SKM-1 treated with dmso at 0.1 percent for 144 hours (cell line): ENCODE measurements at regions not wholly inside any gene's neighbourhood (a gene's known extent, or its start where the extent isn't known, plus 50 kb on each side); places are given as distances from the start of the nearest gene placed in this dataset.

ENCODE experiments used
- DNase-seq: peaks from one replicate; lab custom pipeline; 2025; ENCODE audit not compliant: unreplicated experiment; lab: John Stamatoyannopoulos, UW

DNA sequence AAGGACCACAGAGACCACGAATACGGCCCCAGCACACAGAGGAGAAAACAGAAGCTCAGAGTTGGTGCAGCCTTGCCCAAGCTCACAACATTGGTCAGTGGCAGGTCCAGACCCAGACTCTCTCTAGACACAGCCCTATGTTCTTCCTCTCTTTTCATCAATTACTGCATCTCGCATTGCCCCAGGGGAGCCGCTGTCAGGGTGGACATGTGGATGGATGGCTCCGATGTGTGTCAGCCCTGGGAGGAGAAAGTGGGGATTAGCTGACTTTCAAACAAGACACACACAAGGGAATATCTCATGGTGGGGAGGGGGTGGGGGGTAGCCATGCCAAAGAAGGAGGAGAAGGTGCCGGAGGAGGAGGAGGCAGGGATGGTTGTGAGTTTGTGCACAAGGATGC is 556.8 kb downstream of the NPHP4 start:
- no peak for DNase-seq

DNA sequence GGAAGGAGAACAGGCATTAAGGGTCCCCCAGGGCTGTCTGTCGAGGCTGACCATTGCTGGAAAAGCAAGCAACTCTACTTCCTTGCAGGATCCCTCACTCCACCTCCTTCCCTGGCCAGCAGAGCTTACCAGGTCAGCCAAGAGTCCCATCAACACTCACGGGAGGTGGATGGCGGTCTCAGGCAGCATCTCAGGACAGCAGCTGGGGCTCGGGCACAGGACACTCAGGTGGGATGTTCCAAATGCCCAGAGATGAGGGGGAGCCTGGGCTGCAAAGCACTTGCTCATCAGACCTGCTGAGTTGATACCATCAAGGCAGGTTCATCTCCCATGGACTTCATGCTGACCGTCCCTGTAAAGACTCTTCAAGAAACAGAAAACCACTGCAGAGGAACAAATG is 559.8 kb downstream of the NPHP4 start:
- no peak for DNase-seq

DNA sequence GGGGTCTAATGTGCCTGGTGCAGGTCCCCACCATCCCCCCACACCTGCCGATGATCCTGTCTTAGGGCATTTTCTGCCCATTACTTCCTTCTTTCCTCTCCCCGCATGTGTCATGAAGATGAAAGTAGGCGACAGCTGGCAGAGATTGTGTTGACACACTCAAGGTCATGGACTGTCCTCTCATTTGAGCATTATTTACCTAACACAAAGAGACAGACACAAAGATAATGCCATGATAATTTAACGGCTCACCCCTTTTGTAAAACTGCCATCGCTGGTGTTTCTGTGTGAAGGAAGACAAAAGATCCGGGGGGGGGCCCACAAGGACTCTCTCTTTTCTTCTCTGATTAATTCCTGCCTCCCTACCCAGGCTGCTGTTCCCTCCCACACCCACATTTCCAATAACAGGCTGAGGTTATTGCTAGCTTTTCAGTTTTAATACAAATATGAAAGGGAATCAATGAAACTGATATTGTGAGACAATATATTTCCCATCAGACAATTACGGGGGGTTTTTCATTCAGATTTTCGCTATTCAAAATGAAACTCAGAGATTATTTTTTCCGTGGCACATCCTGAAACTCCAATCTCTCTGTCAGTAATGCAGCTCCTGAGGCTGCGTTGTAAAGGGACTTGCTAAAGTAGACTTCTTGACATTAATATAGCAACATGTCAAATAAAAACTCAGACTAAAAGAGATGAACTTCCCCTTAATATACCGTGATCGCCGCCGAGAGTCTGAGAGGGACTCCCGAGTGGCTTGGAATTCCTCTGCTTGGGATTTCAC is 561.1 kb downstream of the NPHP4 start:
- DNase-seq, result no peak

DNA sequence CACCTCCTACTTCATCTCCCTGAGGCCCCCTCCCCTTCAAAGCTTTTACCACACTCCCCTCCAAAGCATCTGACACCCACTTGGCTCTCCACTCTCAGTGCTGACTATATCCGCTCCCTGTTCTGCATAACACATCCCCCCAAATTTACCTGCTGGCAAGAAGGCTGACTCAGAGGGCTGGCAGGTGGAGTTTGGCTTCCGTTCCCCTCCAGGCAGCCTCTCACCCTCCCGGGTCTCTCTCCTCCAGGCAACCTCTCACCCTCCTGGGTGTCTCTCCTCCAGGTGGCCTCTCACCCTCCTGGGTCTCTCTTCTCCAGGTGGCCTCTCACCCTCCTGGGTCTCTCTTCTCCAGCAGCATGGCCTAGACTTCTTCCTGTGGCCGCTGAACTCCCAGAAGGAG is 562.1 kb downstream of the NPHP4 start:
- no peak for DNase-seq

DNA sequence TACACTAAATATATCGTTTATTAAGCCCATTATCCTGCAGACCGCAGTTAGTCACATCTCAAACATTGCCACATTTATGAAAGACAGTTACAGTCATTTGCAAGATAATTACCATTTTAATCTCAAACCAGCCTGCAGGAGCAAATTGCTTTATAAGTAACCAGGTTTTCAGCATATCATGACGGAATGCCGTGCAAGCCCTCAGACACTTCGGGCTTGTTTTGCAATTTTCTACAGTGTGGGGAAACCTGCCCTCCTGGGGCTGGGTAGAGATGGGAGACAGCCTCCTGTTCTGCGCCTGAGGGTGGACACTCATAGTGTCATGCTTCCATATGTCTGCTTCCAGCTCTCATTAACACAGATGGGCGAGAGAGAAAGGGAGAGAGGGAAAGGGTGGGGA is 563.9 kb downstream of the NPHP4 start:
- DNase-seq, result no peak

DNA sequence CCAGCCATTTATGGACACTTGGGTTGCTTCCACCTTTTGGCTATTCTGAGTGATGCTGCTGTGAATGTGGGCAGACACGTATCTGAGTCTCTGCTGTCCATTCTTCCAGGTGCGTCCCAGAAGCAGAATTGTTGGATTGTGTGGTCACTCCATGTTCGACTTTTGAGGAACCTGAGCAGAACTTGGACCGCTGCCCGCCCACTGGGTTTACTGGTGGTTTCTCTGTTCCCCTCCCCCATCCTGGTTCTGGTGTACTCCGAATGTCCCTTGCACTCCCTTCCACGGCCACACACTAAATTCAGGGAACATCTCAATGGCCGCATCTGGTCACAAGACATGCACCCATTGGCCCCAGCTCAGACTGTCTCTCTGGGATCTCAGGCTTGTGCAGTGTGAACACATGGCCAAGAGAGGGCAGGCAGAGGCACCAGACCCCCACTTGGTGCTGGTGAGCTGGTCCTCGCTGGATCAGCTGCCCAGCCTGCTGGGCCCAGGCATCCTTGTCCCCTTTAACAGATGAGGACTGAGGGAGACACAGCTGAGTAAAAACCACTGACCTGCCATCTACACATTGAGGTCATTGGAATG is 565.1 kb downstream of the NPHP4 start:
- no peak for DNase-seq

DNA sequence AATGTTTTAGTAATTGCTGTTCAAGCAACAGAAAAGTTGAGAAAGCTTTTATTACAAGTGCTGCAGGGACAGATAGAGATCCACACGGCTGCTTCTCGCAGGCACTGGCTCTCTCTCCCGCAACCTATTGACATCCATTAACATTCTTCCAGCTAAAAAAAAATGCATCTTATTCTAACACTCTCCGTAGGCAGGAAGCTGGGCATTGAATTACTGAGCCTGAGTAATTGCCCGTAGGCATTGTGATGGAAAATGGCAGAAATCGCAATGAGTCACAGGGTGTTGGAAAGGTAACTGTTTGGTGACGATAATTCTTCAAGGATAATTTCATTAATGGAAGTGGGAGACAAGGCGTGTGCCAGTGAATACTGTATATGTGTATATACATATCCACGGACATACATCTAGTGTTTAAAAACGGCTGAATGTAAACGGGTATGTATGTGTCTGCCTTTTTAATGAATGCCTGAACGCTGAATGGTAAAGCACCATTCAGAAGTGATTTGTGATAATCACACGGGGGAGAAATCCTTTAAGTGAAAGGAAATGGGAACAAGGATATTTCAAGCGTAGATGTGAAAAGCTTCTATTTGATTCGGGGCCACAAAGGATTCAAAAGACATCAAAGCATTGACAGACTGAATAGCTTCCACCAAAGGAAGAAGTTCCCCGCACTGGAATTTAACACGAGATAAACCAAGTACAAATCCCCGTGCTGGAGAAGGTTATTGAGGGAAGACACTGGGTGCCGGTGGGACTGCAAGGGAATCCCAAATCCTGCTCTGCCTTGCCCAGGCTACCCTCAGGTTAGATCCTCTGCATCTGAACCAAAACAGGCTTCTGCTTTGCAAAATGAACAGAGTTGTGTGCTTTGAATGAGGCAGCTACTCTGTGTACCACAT is 567.2 kb downstream of the NPHP4 start:
- DNase-seq, result no peak

DNA sequence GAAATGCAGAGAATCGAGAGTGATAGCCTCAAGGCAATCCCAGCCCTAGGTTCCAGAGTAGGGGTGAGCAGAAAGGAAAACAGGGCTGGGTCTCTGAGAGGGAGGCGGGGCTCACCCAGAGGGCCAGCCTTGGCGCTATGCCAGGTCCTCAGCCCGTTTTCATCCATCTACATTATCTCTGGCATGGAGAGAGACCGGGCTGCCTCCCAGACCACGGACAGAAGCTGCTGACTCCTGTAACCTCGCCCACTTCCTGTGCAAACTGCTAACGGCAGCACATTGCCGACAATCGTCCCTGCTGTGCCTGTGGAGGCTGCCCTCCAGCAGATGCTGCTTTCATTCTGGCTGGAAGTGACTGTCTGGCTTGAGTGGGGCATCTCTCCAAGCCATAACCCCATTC is 569.1 kb downstream of the NPHP4 start:
- no peak for DNase-seq

DNA sequence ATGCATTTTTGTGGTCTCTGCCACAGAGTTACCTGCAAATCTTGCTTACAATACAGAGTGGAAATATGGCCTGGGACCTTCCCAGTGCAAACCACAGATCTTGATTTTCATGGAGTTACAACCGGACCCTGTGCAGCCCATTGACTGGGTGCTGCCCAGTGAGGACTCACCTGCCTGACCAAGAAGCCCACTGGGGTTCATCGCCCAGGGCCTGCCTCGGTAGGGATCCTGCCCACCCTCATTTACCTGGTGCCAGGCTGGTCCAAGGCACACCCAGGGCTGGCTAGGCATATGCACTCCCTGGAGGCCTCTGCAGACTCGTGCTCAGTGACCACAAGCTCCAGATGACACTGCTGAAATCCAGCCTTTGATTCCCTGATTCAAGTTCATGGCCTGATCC is 572.7 kb downstream of the NPHP4 start:
- no peak for DNase-seq

DNA sequence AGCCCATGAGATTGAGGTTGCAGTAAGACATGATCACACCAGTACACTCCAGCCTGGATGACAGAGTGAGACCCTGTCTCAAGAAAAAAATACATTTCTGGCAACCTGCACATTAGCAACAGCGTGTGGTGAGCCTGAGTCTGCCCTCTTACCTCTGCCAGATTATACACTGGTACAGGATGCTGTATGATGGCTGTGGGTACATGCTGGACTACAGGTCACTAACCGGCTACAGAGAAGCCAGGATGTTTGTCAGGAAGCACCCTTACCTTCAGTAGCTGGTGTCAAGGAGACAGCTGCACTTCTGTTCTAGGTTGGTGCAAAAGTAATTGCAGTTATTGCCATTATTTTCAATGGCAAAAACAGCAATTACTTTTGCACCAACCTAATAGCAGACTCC is 575.7 kb downstream of the NPHP4 start:
- no peak for DNase-seq

DNA sequence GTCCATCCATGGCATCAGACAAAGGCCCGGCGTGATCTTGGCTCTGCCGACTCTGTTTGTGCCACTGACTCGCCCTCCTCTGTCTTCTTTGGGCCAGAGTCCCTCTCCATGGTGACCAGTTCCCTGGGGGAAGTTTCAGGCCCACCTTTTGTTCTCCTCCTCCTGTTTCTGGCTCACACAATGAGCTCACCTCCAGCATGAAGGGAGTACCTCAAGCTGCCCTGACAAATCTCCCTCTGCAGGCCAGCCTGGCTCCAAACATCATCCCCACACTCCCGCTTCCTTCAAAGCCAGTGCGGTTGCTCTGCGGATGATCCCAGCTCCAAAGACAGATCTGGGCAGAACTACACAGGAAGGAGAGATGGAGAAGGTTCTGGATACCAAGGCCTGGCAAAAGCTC is 576.6 kb downstream of the NPHP4 start:
- DNase-seq, result no peak

DNA sequence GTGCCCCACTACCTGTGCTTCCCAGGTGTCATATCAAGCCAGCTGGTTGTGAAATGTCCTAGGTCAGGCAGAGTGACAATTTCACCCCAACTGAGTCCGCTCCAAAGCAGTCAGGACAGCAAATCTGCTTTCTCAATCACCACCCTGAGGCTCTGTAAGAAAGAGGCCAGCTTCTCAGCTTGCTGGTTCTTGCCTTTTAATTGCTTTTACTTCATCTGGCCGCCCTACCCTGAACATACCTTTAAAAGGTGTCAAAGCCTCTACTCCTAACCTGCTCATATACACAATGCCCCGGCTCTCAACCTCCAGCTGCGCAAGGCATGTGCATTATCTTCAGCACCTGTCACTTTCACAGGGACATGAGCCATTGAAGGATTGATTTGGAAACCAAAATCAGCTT is 581.6 kb downstream of the NPHP4 start:
- no peak for DNase-seq

DNA sequence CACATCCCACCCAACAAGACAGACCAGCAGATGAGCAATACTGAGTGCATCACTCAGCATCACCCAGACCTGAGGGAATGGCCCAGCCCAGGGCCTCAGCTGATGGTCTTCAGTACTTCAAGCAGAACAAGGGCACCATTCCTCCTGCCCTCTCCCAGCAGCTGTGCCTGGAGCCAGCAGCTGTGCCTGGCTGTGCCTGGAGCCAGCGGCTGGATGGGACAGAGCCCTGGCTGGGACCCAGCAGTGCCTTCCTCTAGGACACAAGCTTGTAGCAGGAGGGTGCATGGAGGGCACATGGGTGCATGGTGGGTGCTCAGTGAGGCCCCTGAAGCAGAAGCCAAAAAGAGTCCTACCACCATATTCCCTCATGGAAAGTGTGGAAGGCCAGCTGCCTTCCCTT is 583.8 kb downstream of the NPHP4 start:
- DNase-seq, result no peak

DNA sequence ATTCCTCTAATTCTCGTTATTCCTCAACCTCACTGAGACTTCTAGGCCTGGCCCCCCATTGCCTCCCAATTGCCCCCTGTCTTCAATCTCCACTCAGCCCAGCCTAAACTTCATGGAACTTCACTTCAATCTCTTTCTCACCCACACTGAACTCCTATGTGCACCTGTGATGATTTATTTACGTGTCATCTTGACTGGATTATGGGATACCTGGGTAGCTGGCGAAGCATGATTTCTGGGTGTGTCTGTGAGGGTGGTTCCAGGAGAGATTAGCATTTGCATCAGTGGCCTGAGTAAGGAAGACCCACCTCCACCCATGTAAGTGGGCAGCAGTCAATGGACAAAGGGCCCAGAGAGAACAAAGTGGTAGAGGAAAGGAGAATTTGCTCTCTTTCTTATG is 587.0 kb downstream of the NPHP4 start:
- no peak for DNase-seq

DNA sequence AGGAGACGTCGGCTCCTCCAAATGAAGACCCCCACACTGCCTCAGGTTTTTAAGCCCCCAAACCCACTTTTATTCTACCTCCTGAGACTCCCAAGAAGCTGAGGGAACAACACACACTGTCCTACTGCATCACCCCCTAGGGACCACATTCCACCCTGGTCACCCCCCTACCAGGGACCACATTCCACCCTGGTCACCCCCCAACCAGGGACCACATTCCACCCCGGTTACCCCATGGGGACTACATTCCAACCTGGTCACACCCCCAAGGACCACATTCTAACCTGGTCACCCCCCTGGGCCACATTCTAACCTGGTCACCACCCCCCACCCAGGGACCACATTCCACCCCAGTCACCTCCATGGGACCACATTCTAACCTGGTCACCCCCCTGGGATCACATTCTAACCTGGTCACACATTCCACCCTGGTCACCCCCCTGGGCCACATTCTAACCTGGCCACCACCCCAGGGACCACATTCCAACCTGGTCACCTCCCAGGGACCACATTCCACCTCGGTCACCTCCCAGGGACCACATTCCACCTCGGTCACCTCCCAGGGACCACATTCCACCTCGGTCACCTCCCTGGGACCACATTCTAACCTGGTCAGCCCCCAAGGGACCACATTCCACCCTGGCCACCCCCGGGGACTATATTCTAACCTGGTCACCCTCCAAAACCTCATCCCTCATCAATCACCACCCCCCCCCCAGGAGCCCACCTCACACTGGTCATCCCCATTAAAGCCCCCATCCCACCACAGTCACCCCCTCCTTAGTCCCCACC is 587.6 kb downstream of the NPHP4 start:
- no peak for DNase-seq

DNA sequence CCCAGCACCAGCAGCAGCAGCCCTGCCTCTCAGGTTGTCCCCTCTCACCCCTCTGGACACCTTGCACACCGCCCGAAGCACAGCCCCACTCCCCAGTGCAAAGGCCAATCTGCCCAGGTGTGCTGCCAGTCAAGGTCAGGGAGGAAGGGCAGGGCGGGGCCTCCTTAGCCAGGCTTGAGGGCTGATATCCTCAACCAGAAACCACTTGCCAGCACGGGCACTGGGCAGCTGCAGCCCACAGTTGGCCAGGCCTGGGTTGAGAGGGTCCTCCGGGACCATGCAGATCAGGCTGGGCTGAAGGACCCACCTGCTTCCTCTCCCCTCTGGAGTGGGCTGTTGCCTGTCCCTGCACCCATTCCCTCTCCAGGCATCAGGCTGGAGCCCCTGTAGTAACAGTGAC is 588.3 kb downstream of the NPHP4 start:
- DNase-seq, result no peak

DNA sequence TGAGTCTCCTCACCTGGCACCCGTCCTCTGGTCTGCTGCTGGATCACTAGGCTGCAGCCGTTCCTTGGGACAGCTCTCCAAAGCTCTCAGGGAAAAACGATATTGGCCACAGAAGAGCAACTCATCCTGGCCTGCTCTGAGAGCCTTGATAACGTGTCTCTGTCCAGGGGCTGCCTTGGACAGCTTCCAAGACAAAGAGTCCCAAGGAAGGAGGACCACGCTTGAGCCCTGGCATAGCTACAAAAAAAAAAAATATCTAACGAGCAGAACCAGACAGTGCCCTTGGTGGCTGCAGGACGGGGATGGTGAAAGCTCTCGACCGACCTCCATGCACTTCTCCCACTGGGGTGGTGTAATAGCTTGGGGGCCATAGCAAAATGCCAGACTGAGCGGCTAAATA is 589.6 kb downstream of the NPHP4 start:
- DNase-seq, result no peak

DNA sequence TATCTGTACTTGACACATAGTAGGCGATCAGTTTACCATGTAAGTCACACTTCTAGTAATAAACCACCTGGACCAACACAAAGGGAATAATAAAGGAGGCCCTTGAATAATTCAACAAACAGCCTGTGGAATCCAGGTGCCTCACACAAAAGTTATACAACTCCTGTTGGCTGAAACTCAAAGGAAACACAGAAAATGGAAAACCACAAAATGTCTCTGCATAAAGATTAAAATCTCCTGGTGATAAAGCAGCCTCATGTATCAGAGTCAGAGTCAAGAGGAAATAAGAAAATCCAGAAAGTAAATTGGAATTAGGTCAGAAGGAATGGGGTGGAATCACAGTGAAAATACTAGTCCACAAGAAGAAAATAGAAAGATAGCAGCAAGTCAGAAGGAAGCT is 592.5 kb downstream of the NPHP4 start:
- DNase-seq, result no peak

DNA sequence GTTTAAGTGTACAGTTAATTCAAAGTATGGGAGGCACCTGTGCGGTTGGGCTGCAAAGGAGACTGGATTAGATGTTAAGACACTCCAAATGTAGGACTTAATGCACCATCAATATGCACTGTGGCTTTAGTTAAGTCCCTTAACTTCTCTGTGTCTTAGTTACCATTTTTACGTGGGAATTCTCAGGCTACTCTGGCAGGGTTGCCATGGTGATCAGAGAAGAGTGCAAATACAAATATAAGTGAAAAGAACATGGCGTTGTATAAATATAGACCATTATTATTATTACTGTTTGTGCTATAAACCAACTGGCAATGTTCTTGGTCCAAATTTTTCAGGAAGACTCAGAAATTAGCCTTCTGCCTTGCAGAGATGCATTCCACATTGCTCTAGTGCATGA is 595.6 kb downstream of the NPHP4 start:
- no peak for DNase-seq

DNA sequence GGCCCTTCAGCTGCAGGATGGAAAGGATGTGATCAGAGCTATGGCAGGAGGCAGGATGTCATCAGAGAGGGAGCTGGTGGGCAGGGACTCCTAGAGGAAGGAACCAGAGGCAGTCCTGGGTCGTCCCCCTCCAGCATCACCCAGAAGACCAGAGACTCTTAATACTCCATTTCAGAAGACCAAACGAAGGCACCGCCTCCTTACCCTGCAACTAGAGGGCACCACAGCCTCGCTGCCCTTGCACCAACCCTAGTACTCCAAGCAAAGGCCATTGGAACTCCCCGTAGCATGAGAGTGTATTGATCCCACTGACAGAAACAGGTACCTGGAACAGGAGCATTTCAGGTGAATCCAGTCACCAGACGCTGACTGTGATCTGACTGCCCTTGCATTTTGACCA is 598.1 kb downstream of the NPHP4 start:
- no peak for DNase-seq

DNA sequence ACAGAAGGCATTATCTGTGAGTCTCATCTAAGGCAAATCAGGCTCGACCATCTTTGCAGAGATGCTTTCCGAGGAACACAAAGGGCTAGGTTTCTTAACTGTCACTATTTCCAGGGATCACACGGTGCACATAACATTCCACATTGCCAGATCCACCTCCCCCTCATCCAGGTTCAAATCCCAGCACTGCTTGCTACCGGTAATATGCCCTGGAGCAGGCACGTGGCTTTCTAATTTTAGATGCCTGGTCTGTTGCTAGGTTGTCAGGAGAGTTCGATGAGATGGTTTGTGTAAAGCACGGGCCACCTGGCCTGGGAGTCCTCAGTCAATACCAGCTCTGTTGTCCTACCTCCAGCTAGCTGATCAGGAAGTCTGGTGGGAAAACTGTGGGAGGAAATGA is 598.6 kb downstream of the NPHP4 start:
- no peak for DNase-seq
